Panc1 (cell line): ENCODE measurements at regions not wholly inside any gene's neighbourhood (a gene's known extent, or its start where the extent isn't known, plus 50 kb on each side); places are given as distances from the start of the nearest gene placed in this dataset.

Experiments used
- ATAC-seq: fragments of 200-7000 bp; cut with Tn5 transposase; 2 replicates; pipeline ENCODE4 v1.9.1; 2020; ENCODE audit warnings: mild to moderate bottlenecking, moderate library complexity
- BruUV-seq: library from RNA; stranded (reverse); fragments of 400-500 nt; replicated peaks from 2 replicates; lab custom pipeline; 2021; lab: Mats Ljungman, UMichigan
- CTCF ChIA-PET: fragments of 300-600 bp; sonication (Branson Sonifier 250); formaldehyde crosslinking; loops from one replicate; lab custom pipeline; 2022; ENCODE audit warnings: antibody characterized with exemption; lab: Charles Lee
- POLR2A ChIA-PET: fragments of 300-600 bp; sonication (Branson Sonifier 250); formaldehyde crosslinking; loops from one replicate; lab custom pipeline; 2022; ENCODE audit warnings: antibody characterized with exemption; lab: Charles Lee
- DNase-seq: peaks from one replicate; pipeline ENCODE4 v3.0.0-alpha.2; 2010; ENCODE audit warnings: low read depth, low spot score
- H3K27ac ChIP-seq: 2 replicates; pipeline ENCODE4 v1.5.1; 2011; ENCODE audit warnings: mild to moderate bottlenecking, low read length, inconsistent platforms
- H3K27me3 ChIP-seq: fragments of 200-500 bp; sonication (Bioruptor generic); 2 replicates; pipeline ENCODE4 v1.6.0; 2014; ENCODE audit warnings: low read length, inconsistent platforms; ENCODE audit not compliant: control insufficient read depth, insufficient read depth
- H3K36me3 ChIP-seq: fragments of 200-500 bp; sonication (Bioruptor generic); 2 replicates; pipeline ENCODE4 v1.5.1; 2014; ENCODE audit warnings: inconsistent platforms, mild to moderate bottlenecking, low read length, moderate library complexity; ENCODE audit not compliant: control insufficient read depth, insufficient read depth
- H3K4me1 ChIP-seq: 2 replicates; pipeline ENCODE4 v1.5.1; 2011; ENCODE audit warnings: inconsistent platforms, mild to moderate bottlenecking, low read length, moderate library complexity; ENCODE audit not compliant: control insufficient read depth, insufficient read depth
- H3K4me3 ChIP-seq, 2 experiments: 2 replicates each; pipeline ENCODE4 v1.5.1; 2011 to 2012; ENCODE audit warnings: low read depth in 2 of 2, low read length in 2 of 2, mild to moderate bottlenecking in 2 of 2, inconsistent platforms in 1 of 2, moderate library complexity in 1 of 2
- H3K9me3 ChIP-seq: fragments of 200-500 bp; sonication (Bioruptor generic); 2 replicates; pipeline ENCODE4 v1.5.1; 2014; ENCODE audit warnings: low read depth, mild to moderate bottlenecking, inconsistent platforms, low read length, moderate library complexity; ENCODE audit not compliant: control insufficient read depth, insufficient read depth
- POLR2AphosphoS5 ChIP-seq: IDR thresholded peaks from 2 replicates; pipeline ENCODE4 v1.6.1; 2012; ENCODE audit warnings: mild to moderate bottlenecking, low read depth, low read length, moderate library complexity
- SIN3A ChIP-seq: IDR thresholded peaks from 2 replicates; pipeline ENCODE4 v1.6.1; 2012; ENCODE audit warnings: low read depth, mild to moderate bottlenecking, low read length, moderate library complexity, borderline replicate concordance; ENCODE audit not compliant: insufficient read depth
- TCF7L2 ChIP-seq: IDR thresholded peaks from 2 replicates; pipeline ENCODE4 v1.6.1; 2011; ENCODE audit warnings: mild to moderate bottlenecking, low read depth, low read length, inconsistent platforms
- in situ Hi-C: cut with HindIII; loops from 2 replicates; pipeline ENCODE4 v1.10.0; 2016; ENCODE audit warnings: low sequenced_read_pairs, low pct_unique_long_range_greater_than_20kb
- intact Hi-C: fragments of 100-400 bp; cut with micrococcal nuclease; formaldehyde crosslinking; loops from one replicate; pipeline ENCODE4 v1.10.0; 2022; ENCODE audit not compliant: unreplicated experiment
- TF ChIP-seq, protein P1 (sequence below): fragments of 450-650 bp; IDR thresholded peaks from 2 replicates; pipeline ENCODE4 v1.5.1; 2017; ENCODE audit warnings: mild to moderate bottlenecking
- TF ChIP-seq, protein P2 (sequence below), 2 experiments: IDR thresholded peaks; 2 replicates each; pipeline ENCODE4 v1.6.1; 2011 to 2012; ENCODE audit warnings: low read depth in 2 of 2, control low read depth in 1 of 2, low read length in 1 of 2, mild to moderate bottlenecking in 1 of 2, moderate library complexity in 1 of 2; ENCODE audit not compliant: insufficient read depth in 1 of 2

DNA sequence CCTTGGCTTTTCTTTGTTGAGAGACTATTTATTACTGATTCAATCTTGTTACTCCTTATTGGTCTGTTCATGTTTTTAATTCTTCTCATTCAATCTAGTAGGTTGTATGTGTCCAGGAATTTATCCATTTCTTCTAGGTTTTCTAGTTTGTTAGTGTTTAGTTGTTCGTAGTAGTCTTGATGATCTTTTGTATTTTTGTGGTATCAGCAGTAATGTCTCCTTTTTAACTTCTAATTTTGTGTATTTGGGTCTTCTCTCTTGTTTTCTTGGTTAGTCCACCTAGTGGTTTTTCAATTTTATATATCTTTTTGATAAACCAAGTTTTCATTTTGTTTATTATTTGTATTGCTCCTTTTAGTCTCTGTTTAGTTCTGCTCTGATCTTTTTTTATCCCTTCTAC, 546.9 kb upstream of the TPK1 start:
- POLR2A ChIA-PET, result no interaction called here
- CTCF ChIA-PET, result no interaction called here
- Histone ChIP-seq H3K27me3 (no peaks in the 10 kb centered on the region), H3K4me3 (no peak overlapping the region), H3K27ac (no peak overlapping the region), H3K4me1 (no peaks in the 10 kb centered on the region), H3K9me3 (no peaks in the 10 kb centered on the region), H3K36me3 (no peaks in the 10 kb centered on the region)
- intact Hi-C loops, result no loop called here
- in situ Hi-C loops, result no loop called here
- DNase-seq (no peak), ATAC-seq (no peak)
- TF ChIP-seq POLR2AphosphoS5 (no peak), TCF7L2 (no peak), SIN3A (no peak)
- TF ChIP-seq, protein P1, sequence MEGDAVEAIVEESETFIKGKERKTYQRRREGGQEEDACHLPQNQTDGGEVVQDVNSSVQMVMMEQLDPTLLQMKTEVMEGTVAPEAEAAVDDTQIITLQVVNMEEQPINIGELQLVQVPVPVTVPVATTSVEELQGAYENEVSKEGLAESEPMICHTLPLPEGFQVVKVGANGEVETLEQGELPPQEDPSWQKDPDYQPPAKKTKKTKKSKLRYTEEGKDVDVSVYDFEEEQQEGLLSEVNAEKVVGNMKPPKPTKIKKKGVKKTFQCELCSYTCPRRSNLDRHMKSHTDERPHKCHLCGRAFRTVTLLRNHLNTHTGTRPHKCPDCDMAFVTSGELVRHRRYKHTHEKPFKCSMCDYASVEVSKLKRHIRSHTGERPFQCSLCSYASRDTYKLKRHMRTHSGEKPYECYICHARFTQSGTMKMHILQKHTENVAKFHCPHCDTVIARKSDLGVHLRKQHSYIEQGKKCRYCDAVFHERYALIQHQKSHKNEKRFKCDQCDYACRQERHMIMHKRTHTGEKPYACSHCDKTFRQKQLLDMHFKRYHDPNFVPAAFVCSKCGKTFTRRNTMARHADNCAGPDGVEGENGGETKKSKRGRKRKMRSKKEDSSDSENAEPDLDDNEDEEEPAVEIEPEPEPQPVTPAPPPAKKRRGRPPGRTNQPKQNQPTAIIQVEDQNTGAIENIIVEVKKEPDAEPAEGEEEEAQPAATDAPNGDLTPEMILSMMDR, result no peak
- TF ChIP-seq, protein P2, sequence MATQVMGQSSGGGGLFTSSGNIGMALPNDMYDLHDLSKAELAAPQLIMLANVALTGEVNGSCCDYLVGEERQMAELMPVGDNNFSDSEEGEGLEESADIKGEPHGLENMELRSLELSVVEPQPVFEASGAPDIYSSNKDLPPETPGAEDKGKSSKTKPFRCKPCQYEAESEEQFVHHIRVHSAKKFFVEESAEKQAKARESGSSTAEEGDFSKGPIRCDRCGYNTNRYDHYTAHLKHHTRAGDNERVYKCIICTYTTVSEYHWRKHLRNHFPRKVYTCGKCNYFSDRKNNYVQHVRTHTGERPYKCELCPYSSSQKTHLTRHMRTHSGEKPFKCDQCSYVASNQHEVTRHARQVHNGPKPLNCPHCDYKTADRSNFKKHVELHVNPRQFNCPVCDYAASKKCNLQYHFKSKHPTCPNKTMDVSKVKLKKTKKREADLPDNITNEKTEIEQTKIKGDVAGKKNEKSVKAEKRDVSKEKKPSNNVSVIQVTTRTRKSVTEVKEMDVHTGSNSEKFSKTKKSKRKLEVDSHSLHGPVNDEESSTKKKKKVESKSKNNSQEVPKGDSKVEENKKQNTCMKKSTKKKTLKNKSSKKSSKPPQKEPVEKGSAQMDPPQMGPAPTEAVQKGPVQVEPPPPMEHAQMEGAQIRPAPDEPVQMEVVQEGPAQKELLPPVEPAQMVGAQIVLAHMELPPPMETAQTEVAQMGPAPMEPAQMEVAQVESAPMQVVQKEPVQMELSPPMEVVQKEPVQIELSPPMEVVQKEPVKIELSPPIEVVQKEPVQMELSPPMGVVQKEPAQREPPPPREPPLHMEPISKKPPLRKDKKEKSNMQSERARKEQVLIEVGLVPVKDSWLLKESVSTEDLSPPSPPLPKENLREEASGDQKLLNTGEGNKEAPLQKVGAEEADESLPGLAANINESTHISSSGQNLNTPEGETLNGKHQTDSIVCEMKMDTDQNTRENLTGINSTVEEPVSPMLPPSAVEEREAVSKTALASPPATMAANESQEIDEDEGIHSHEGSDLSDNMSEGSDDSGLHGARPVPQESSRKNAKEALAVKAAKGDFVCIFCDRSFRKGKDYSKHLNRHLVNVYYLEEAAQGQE (IDR thresholded peaks at IDR 0.05; ENCODE audit: insufficient read depth in 1 of 2, low read depth in 2 of 2, low read length in 1 of 2), result no peak
- no TSS peak for BruUV-seq

DNA sequence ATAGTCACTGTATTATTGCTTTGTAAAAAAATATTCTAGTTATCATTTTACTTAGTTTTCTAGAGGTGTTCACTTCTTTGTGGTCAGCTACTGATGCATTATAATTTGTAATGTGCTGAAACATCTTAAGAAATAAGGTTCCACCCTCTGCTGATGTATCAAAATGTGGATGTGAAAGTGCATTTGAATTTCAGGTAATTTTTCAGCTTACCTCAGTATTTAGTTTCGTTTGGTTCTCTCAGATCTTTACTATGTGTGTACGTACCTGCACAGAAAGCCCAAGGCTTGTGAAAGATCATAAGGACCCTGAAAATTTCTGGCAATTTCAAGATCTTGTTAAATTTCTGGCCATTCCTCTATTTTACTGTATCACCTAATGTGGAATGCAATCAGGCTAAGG, 542.3 kb upstream of the TPK1 start:
- DNase-seq, result no peak
- in situ Hi-C loops, result no loop called here
- Histone ChIP-seq H3K4me3 (no peak overlapping the region), H3K4me1 (no peaks in the 10 kb centered on the region), H3K9me3 (no peaks in the 10 kb centered on the region), H3K27ac (no peak overlapping the region), H3K27me3 (no peaks in the 10 kb centered on the region), H3K36me3 (no peaks in the 10 kb centered on the region)
- TF ChIP-seq TCF7L2 (no peak), SIN3A (no peak), POLR2AphosphoS5 (no peak)
- TF ChIP-seq, protein P1, result no peak
- TF ChIP-seq, protein P2 (IDR thresholded peaks at IDR 0.05; ENCODE audit: insufficient read depth in 1 of 2, low read depth in 2 of 2, low read length in 1 of 2), result no peak
- ChIA-PET POLR2A (no interaction called here), CTCF (no interaction called here)
- ATAC-seq, result no peak
- no TSS peak for BruUV-seq
- intact Hi-C loops, result no loop called here
